Smooth muscle cell (in vitro differentiated cells): ENCODE measurements at regions not wholly inside any gene's neighbourhood (a gene's known extent, or its start where the extent isn't known, plus 50 kb on each side); places are given as distances from the start of the nearest gene placed in this dataset.

Source experiments
- DNase-seq: peaks from one replicate; lab custom pipeline; 2025; ENCODE audit not compliant: unreplicated experiment; lab: John Stamatoyannopoulos, UW
- H2AFZ ChIP-seq: fragments of 200-600 bp; sonication (generic); 2 replicates; pipeline ENCODE4 v1.6.0; 2016; ENCODE audit warnings: antibody characterized with exemption, low read depth, mild to moderate bottlenecking
- H3F3A ChIP-seq: fragments of 200-600 bp; sonication (generic); 2 replicates; pipeline ENCODE4 v1.6.0; 2017; ENCODE audit warnings: antibody characterized with exemption, low read depth
- H3K27ac ChIP-seq: fragments of 200-600 bp; sonication (generic); 2 replicates; pipeline ENCODE4 v1.5.1; 2016; ENCODE audit warnings: low read depth, mild to moderate bottlenecking
- H3K27me3 ChIP-seq: fragments of 200-600 bp; sonication (generic); 2 replicates; pipeline ENCODE4 v1.6.1; 2016; ENCODE audit warnings: low read depth, mild to moderate bottlenecking
- H3K36me3 ChIP-seq: fragments of 200-600 bp; sonication (generic); 2 replicates; pipeline ENCODE4 v1.5.1; 2016; ENCODE audit warnings: low read depth
- H3K4me1 ChIP-seq: fragments of 200-600 bp; sonication (generic); 2 replicates; pipeline ENCODE4 v1.5.1; 2016; ENCODE audit warnings: low read depth
- H3K4me2 ChIP-seq: fragments of 200-600 bp; sonication (generic); 2 replicates; pipeline ENCODE4 v1.6.0; 2016; ENCODE audit warnings: mild to moderate bottlenecking
- H3K4me3 ChIP-seq: fragments of 200-600 bp; sonication (generic); 2 replicates; pipeline ENCODE4 v1.5.1; 2016; ENCODE audit warnings: mild to moderate bottlenecking
- H3K79me2 ChIP-seq: fragments of 200-600 bp; sonication (generic); 2 replicates; pipeline ENCODE4 v1.6.0; 2016; ENCODE audit warnings: low read depth, mild to moderate bottlenecking
- H3K9ac ChIP-seq: fragments of 200-600 bp; sonication (generic); 2 replicates; pipeline ENCODE4 v1.6.0; 2016; ENCODE audit warnings: low read depth
- H3K9me3 ChIP-seq: fragments of 200-600 bp; sonication (generic); replicated peaks from 2 replicates; pipeline ENCODE4 v1.5.1; 2016; ENCODE audit warnings: low read depth
- H4K20me1 ChIP-seq: fragments of 200-600 bp; sonication (generic); 2 replicates; pipeline ENCODE4 v1.6.0; 2016; ENCODE audit warnings: low read depth
- WGBS: methylation state at CpG from one replicate; pipeline ENCODE4 v1.1.7; 2016; ENCODE audit warnings: low lambda C conversion rate; 5-methylcytosine and 5-hydroxymethylcytosine counted together
- TF ChIP-seq, protein P1 (sequence below): fragments of 200-600 bp; sonication (generic); IDR thresholded peaks from 2 replicates; pipeline ENCODE4 v1.5.1; 2017; ENCODE audit warnings: borderline replicate concordance, mild to moderate bottlenecking, antibody characterized with exemption; ENCODE audit not compliant: insufficient read depth, poor library complexity, severe bottlenecking

DNA sequence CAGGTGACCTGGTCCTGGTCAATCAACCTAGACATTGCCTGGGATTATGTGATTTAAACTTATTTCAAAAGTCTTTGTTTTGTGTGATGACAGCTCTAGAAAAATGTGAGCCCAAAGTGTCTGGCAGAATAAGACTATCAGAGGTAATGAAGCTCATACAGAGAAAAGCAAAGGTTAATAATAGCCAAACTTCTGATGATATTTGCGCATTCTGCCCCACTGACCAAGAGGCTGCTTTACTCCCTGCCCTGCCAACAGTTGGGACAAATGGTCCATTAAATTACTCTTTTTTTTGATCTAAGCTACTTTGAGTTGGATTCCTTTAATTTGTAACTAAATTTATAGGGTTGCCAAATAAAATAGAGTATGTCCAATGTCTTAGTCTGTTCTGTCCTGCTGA, 911.2 kb downstream of the MCTP2 start:
- H3F3A ChIP-seq: no peaks in the 10 kb centered on the region

DNA sequence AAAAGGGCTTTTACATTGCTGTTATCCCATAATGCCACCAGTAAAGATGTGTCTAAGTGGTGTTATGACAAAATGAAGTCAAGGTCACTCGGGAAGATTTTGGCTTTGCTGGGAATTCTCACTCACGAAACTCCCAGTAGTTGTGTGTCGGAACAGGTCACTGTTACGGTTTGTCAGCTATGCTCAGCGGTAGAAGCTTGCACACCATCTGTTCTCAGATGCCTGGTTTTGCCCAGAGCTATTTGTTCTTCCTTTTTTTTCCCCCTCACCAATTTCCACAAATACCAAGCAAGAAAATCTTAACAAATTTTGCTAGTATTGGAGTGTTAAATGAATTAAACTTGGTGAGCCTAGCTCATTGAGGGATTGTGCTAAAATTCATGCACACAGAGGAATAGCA, 915.1 kb downstream of the MCTP2 start:
- no peaks in the 10 kb centered on the region for H3K79me2 ChIP-seq
- H3K4me3 ChIP-seq: no peak overlapping the region
- no peak overlapping the region for H2AFZ ChIP-seq
- TF ChIP-seq, protein P1, sequence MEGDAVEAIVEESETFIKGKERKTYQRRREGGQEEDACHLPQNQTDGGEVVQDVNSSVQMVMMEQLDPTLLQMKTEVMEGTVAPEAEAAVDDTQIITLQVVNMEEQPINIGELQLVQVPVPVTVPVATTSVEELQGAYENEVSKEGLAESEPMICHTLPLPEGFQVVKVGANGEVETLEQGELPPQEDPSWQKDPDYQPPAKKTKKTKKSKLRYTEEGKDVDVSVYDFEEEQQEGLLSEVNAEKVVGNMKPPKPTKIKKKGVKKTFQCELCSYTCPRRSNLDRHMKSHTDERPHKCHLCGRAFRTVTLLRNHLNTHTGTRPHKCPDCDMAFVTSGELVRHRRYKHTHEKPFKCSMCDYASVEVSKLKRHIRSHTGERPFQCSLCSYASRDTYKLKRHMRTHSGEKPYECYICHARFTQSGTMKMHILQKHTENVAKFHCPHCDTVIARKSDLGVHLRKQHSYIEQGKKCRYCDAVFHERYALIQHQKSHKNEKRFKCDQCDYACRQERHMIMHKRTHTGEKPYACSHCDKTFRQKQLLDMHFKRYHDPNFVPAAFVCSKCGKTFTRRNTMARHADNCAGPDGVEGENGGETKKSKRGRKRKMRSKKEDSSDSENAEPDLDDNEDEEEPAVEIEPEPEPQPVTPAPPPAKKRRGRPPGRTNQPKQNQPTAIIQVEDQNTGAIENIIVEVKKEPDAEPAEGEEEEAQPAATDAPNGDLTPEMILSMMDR: no peak
- H3K9me3 ChIP-seq: no peaks in the 10 kb centered on the region
- WGBS: 93% methylated on average over 5 of the region's 5 CpGs
- no peaks in the 10 kb centered on the region for H3F3A ChIP-seq
- DNase-seq: no peak
- H3K4me1 ChIP-seq: no peaks in the 10 kb centered on the region
- H4K20me1 ChIP-seq: no peaks in the 10 kb centered on the region
- no peaks in the 10 kb centered on the region for H3K27me3 ChIP-seq
- no peak overlapping the region for H3K9ac ChIP-seq
- H3K36me3 ChIP-seq: no peaks in the 10 kb centered on the region
- no peak overlapping the region for H3K4me2 ChIP-seq
- no peak overlapping the region for H3K27ac ChIP-seq

More for the DNA sequence above, 911.2 kb downstream of the MCTP2 start:
- no peaks in the 10 kb centered on the region for H3K27me3 ChIP-seq
- no peak for DNase-seq
- TF ChIP-seq, protein P1: no peak
- H3K4me2 ChIP-seq: no peak overlapping the region
- H3K4me1 ChIP-seq: no peaks in the 10 kb centered on the region
- peak overlapping the region; percentile 39 for H2AFZ ChIP-seq
- no peak overlapping the region for H3K9ac ChIP-seq
- no peaks in the 10 kb centered on the region for H3K9me3 ChIP-seq
- 91% methylated on average over 1 of the region's 1 CpG for WGBS
- no peaks in the 10 kb centered on the region for H3K36me3 ChIP-seq
- no peaks in the 10 kb centered on the region for H4K20me1 ChIP-seq
- H3K27ac ChIP-seq: no peak overlapping the region
- H3K79me2 ChIP-seq: no peaks in the 10 kb centered on the region
- H3K4me3 ChIP-seq: no peak overlapping the region

GRCh38 chr15:95148183-95148582, 916.8 kb downstream of the MCTP2 start:
- TF ChIP-seq, protein P1: no peak
- Histone ChIP-seq H4K20me1 (no peaks in the 10 kb centered on the region), H3K4me2 (no peak overlapping the region), H3K79me2 (no peaks in the 10 kb centered on the region), H3K4me3 (no peak overlapping the region), H2AFZ (no peak overlapping the region), H3K36me3 (no peaks in the 10 kb centered on the region), H3K9ac (no peak overlapping the region), H3K9me3 (no peaks in the 10 kb centered on the region), H3K27me3 (no peaks in the 10 kb centered on the region), H3K27ac (no peak overlapping the region), H3K4me1 (no peaks in the 10 kb centered on the region), H3F3A (no peaks in the 10 kb centered on the region)
- WGBS: 95% methylated on average over 2 of the region's 2 CpGs
- no peak for DNase-seq

- H3K4me2 ChIP-seq: peak overlapping the region; percentile 58
- 19% methylated on average over 3 of the region's 3 CpGs for WGBS
- no peaks in the 10 kb centered on the region for H4K20me1 ChIP-seq
- H3K9me3 ChIP-seq: no peaks in the 10 kb centered on the region
- no peak overlapping the region for H2AFZ ChIP-seq
- TF ChIP-seq, protein P1: no peak
- H3K9ac ChIP-seq: no peak overlapping the region
- no peak overlapping the region for H3K27ac ChIP-seq
- no peak overlapping the region for H3K4me3 ChIP-seq
- no peaks in the 10 kb centered on the region for H3K79me2 ChIP-seq
- H3K27me3 ChIP-seq: no peaks in the 10 kb centered on the region
- H3F3A ChIP-seq: no peaks in the 10 kb centered on the region
- no peaks in the 10 kb centered on the region for H3K4me1 ChIP-seq
- DNase-seq: no peak
- H3K36me3 ChIP-seq: no peaks in the 10 kb centered on the region
These were observed 917.7 kb downstream of the MCTP2 start for GRCh38 chr15:95149036-95149435.
